Right lobe of liver (tissue), 6 donors: ENCODE measurements at regions not wholly inside any gene's neighbourhood (a gene's known extent, or its start where the extent isn't known, plus 50 kb on each side); places are given as distances from the start of the nearest gene placed in this dataset.

Experiments
- ATAC-seq, 4 donors: fragments of 200-7000 bp; cut with Tn5 transposase; one replicate each; pipeline ENCODE4 v1.9.1; 2020; ENCODE audit warnings: mild to moderate bottlenecking in 4 of 4, moderate library complexity in 4 of 4
- DNase-seq, 3 donors: peaks; one replicate each; pipeline ENCODE4 v3.0.0-alpha.2; 2020
- H3K27ac ChIP-seq, 3 donors: fragments of 200-600 bp; one replicate each; pipeline ENCODE4 v1.8.0; 2022
- H3K27me3 ChIP-seq, 2 donors: fragments of 200-600 bp; one replicate each; pipeline ENCODE4 v1.8.0; 2022
- H3K36me3 ChIP-seq, 4 donors: fragments of 200-600 bp; sonication (generic) in 1 of 4; one replicate each; pipeline versions ENCODE4 v1.5.1 to v1.8.0; 2017 to 2022; ENCODE audit warnings: control low read depth in 1 of 4
- H3K4me1 ChIP-seq, 4 donors: fragments of 200-600 bp; sonication (generic) in 1 of 4; one replicate each; pipeline versions ENCODE4 v1.5.1 to v1.8.0; 2017 to 2022; ENCODE audit warnings: control low read depth in 1 of 4
- H3K4me3 ChIP-seq, 3 donors: fragments of 200-600 bp; one replicate each; pipeline ENCODE4 v1.8.0; 2022
- H3K9me3 ChIP-seq, 4 donors: fragments of 200-600 bp; sonication (generic) in 1 of 4; one replicate each; pipeline versions ENCODE4 v1.5.1 to v1.8.0; 2017 to 2022; ENCODE audit warnings: control low read depth in 1 of 4
- CTCF ChIP-seq, 4 donors: fragments of 200-600 bp in 3 of 4; fragments of 450-650 bp in 1 of 4; IDR thresholded peaks; one replicate each; pipeline versions ENCODE4 v1.5.1 to v1.8.0; 2016 to 2022; ENCODE audit warnings: antibody characterized with exemption in 4 of 4, mild to moderate bottlenecking in 2 of 4
- POLR2A ChIP-seq: fragments of 450-650 bp; IDR thresholded peaks from one replicate; pipeline ENCODE4 v1.6.1; 2017; ENCODE audit warnings: antibody characterized with exemption, mild to moderate bottlenecking
- WGBS: methylation state at CpG from one replicate; pipeline ENCODE4 v1.1.6; 2018; ENCODE audit warnings: low coverage, low lambda C conversion rate; ENCODE audit not compliant: insufficient coverage; ENCODE audit errors: missing lambda C conversion rate; 5-methylcytosine and 5-hydroxymethylcytosine counted together
- intact Hi-C, 2 donors: fragments of 100-400 bp; cut with DNase I; formaldehyde crosslinking; loops; one replicate each; pipeline versions ENCODE4 v1.11.2 to v1.14.1; 2022
- donor health status: DM: no; HTN: yes; CAD: no.
- donor health status: DM: no; HTN: no; CAD: no.
- donor health status: DM: no; HTN: no; CAD: no.
- donor health status: DM: no; HTN: yes; CAD: no.
- donor health status: DM: no; HTN: yes; CAD: no.

GRCh38 chr3:82875401-82875800 is 1114.0 kb upstream of the GBE1 start:
- 26% methylated on average over 1 of the region's 1 CpG for WGBS
- TF ChIP-seq POLR2A (no peak), CTCF (IDR thresholded peaks at IDR 0.05) (no peak)
- H3K4me1 ChIP-seq: no peaks in the 10 kb centered on the region

GRCh38 chr3:82839871-82840270 is 1078.4 kb upstream of the GBE1 start:
- no peak for ATAC-seq
- Histone ChIP-seq H3K27me3 (no peaks in the 10 kb centered on the region), H3K36me3 (no peaks in the 10 kb centered on the region), H3K4me1 (no peaks in the 10 kb centered on the region), H3K4me3 (no peak overlapping the region), H3K27ac (no peak overlapping the region), H3K9me3 (peaks cover 0 to 2% (median 0%) of the 10 kb centered on the region in 4 donors)
- TF ChIP-seq POLR2A (no peak), CTCF (IDR thresholded peaks at IDR 0.05) (no peak)
- DNase-seq: no peak
- intact Hi-C loops: no loop called here

More at GRCh38 chr3:82875401-82875800, 1114.0 kb upstream of the GBE1 start:
- no peak overlapping the region for H3K27ac ChIP-seq
- no peaks in the 10 kb centered on the region for H3K27me3 ChIP-seq
- H3K4me3 ChIP-seq: no peak overlapping the region
- intact Hi-C loops: no loop called here
- no peaks in the 10 kb centered on the region for H3K36me3 ChIP-seq
- ATAC-seq (no peak), DNase-seq (no peak)
- no peaks in the 10 kb centered on the region for H3K9me3 ChIP-seq

GRCh38 chr3:82834098-82834497 is 1072.7 kb upstream of the GBE1 start:
- TF ChIP-seq POLR2A: no peak
- no peak for TF ChIP-seq CTCF (IDR thresholded peaks at IDR 0.05)
- no peak for ATAC-seq
- no peaks in the 10 kb centered on the region for H3K36me3 ChIP-seq
- no peaks in the 10 kb centered on the region for H3K4me1 ChIP-seq
- no peak for DNase-seq
- intact Hi-C loops: no loop called here
- H3K4me3 ChIP-seq: no peak overlapping the region
- no peaks in the 10 kb centered on the region for H3K9me3 ChIP-seq
- H3K27me3 ChIP-seq: no peaks in the 10 kb centered on the region
- WGBS: 51% methylated on average over 4 of the region's 4 CpGs
- no peak overlapping the region for H3K27ac ChIP-seq

GRCh38 chr3:82824491-82824890 is 1063.0 kb upstream of the GBE1 start:
- WGBS: 44% methylated on average over 2 of the region's 2 CpGs
- TF ChIP-seq POLR2A: no peak
- no peak for TF ChIP-seq CTCF (IDR thresholded peaks at IDR 0.05)
- Histone ChIP-seq H3K27me3 (no peaks in the 10 kb centered on the region), H3K27ac (no peak overlapping the region), H3K4me3 (no peak overlapping the region), H3K9me3 (no peaks in the 10 kb centered on the region), H3K36me3 (no peaks in the 10 kb centered on the region), H3K4me1 (no peaks in the 10 kb centered on the region)
- DNase-seq (no peak), ATAC-seq (no peak)
- intact Hi-C loops: no loop called here

GRCh38 chr3:82816086-82816485 is 1054.6 kb upstream of the GBE1 start:
- no peak overlapping the region for H3K4me3 ChIP-seq
- H3K9me3 ChIP-seq: no peaks in the 10 kb centered on the region
- no peak for DNase-seq
- intact Hi-C loops: no loop called here
- H3K27ac ChIP-seq: no peak overlapping the region
- H3K27me3 ChIP-seq: no peaks in the 10 kb centered on the region
- no peak for ATAC-seq
- no peaks in the 10 kb centered on the region for H3K36me3 ChIP-seq
- H3K4me1 ChIP-seq: no peaks in the 10 kb centered on the region
- no peak for TF ChIP-seq CTCF (IDR thresholded peaks at IDR 0.05)
- no peak for TF ChIP-seq POLR2A
